Stimulated activated CD4-positive, alpha-beta T cell treated with anti-CD3 and anti-CD28 coated beads, TNF-alpha, amount 100 ng/mL, for 48 hours (primary cell): ENCODE measurements at regions not wholly inside any gene's neighbourhood (a gene's known extent, or its start where the extent isn't known, plus 50 kb on each side); places are given as distances from the start of the nearest gene placed in this dataset.

Source experiments
- DNase-seq, 3 donors: peaks; one replicate each; pipeline ENCODE4 v3.0.0-alpha.2; 2020; ENCODE audit warnings: low read depth in 3 of 3

DNA sequence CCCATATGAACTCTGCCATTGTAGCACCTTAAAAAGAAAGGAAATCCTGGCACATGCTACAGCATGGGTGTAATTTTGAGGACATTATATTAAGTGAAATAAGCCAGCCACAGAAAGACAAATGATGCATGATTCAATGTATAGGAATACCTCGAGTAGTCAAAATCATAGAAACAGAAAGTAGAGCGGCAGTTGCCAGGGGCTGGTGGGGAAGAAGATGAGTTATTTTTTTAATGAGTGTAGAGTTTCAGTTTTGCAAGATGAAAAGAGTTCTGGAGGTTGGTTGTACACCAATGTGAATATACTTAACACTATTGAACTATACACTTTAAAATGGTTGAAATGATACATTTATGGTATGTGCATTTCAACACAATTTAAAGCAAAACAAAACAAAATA lies 133.0 kb downstream of the ZDHHC21 start:
- DNase-seq: peak in 1 of 3 donors; percentile 8

DNA sequence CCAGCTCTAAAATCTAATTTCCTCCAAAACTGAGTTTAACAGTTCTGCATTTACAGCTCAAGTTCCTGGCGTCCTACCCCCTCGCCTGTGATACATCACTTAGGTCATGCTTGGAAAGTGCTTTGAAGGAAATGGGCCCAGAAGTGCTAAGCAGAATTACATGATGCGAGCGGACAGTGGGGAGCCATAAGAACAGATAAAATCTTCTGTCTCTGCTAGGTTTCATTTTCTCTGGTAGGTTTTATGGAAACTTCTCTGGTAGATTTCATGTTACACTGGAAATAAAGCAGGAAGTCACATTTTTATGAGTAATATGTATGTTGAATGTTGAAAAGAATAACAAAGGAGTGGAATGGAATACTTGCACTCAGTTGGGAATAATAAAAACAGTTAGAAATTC lies 138.3 kb downstream of the ZDHHC21 start:
- no peak for DNase-seq

DNA sequence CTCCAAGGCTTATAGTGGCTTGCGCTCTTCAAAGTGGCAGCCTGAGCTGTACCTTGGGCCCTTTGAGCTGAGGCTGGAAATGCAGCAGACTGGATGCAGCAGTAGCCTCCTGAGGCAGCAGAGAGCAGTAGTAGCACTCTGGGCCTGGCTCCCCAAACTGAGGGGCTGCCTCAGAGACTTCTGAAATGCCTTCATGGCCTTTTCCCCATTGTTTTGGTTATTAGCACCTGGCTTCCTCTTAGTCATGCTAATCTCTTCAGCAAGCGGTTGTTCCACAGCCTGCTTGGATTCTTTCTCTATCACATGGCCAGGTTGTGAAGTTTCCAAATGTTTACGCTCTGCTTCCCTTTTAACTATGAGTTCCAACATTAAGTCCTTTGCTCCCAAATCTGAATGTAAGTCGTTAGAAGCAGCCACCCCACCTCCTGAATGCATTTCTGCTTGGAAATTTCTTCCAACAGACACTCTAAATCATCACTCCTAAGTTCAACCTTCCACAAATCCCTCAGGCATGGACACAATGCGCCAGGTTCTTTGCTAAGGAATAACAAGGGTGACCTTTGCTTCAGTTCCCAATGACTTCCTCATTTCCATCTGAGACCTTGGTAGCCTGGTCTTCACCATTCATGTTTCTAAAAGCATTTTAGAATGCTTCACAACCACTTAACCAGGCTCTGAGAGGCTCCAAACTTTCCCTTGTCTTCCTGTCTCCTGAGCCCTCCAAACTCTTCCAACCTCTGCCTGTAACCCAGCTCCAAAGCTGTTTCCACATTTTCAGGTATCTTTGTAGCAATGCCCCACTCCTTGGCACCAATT lies 145.8 kb downstream of the ZDHHC21 start:
- no peak for DNase-seq

DNA sequence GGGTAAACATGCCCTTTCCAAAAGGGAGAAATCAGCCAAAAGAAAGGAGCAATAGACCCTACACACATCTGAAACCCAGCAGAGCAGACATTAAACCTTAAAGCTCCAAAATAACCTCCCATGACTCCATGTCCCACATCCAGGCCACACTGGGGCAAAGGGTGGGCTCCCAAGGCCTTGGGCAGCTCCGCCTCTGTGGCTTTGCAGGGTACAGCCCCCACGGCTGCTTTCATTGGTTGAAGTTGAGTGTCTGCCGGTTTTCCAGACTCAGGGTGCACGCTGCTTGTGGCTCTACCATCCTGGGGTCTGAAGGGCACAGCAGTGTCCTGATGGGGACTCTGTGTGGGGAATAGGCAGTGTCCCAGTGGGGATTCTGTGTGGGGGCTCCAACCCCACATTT lies 146.5 kb downstream of the ZDHHC21 start:
- no peak for DNase-seq

DNA sequence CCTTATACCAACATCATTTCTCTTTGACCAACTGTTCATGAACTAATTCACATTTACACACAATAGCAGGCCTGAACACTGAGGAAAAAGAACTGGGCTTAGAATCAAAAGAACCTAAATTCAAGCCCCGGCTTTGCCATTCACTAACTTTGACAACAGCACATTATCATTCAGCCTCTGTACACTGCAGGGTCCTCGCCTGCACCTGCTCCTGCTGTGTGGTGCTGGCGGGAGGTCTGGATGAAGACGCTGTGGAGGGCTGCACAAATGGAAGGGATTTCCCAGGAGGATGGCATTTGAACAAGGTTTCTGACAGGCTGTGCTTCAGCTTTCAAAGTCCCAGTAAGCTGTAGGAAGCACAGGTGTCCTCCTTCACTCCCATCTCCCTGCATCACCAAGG lies 151.2 kb downstream of the ZDHHC21 start:
- no peak for DNase-seq

DNA sequence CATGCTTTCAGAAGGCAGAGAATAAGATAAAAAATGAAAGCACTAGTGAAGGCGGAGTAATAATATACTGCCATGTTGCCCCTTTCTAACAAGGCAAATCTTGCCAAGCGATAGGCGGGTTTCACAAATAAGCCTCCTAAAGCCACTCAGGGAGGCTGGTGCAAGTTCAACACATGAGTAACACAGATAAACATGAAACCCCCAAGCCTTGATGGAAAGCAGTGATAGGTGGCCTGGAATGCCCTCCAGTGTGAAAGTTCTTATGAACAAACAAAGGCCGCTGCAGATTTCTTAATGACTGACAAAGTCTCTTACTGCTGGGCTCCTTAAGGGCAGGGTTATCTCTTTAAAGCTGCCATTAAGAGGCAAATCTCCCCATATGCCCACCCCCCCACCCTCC lies 154.7 kb downstream of the ZDHHC21 start:
- DNase-seq: no peak

DNA sequence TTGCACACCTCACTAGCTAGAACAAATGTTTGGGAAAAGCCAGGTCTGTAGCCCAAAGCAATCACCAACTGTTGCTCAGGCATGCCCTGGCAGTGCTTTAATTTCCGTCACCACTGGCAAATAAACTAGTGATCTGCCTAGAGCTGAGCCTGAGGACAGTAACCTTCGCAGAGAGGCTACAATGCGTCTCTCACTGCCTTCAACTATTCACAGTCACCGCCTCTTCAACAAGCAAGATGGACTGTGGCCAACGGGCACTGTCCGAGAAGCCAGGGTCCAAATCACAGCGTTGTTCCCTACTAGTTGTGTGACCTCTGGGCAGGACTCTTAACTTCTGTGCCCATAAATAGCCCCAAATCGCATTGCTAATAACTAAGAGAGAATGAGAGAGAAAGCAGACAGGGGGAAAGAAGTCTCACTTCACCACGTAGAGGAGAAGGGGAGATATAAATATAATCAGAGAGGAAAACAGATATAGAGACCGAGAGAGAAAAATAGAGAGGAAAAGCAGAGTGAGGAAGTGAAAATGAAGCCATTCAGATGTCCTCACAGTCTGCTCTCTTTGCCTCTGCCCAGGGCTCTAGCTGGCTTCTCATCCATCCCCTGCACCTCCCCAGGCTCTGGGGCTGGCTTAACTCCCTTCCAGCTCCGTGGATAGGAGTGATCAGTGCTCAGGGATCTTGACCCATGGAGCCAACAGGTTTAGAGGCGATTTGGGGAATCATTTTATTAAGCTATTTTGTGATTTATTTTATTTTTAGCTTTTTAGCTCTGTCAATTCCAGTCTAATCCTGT lies 157.9 kb downstream of the ZDHHC21 start:
- DNase-seq: no peak

DNA sequence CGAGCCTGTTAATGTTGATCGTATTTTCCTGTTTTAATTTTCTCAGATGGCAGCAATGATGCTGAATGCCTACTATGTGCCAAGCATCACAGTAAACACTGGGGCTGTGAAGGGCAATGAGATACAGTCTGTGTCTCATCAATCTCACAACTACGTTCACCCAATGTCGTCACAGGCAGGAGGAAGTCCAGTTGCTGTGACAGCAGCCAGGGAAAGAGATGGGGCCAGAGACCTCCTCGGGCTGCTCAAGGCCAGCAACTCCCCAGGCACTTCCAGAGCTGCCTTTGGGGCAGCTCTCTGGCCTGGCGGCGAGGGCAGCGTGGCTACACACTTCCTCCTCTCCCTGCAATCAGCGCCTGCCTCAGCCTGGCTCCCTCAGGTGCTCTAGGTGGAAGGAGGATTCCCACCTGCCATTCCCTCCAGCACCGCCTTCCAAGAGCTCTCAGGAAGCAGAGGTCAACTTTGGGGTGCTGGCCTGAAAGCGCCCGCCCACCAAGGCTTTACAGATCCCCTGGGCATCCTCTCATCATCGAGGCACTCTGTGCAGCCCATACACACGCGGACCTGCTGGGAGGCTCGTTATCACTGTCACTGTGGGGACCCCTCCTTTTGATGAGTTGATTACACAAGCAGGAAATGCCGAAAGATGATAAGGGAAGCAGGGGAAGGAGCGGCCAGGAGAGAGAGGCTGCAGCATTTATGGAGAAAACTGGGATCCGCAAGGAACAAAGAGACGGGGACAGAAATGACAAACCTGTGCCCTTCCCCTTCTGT lies 159.2 kb downstream of the ZDHHC21 start:
- no peak for DNase-seq

DNA sequence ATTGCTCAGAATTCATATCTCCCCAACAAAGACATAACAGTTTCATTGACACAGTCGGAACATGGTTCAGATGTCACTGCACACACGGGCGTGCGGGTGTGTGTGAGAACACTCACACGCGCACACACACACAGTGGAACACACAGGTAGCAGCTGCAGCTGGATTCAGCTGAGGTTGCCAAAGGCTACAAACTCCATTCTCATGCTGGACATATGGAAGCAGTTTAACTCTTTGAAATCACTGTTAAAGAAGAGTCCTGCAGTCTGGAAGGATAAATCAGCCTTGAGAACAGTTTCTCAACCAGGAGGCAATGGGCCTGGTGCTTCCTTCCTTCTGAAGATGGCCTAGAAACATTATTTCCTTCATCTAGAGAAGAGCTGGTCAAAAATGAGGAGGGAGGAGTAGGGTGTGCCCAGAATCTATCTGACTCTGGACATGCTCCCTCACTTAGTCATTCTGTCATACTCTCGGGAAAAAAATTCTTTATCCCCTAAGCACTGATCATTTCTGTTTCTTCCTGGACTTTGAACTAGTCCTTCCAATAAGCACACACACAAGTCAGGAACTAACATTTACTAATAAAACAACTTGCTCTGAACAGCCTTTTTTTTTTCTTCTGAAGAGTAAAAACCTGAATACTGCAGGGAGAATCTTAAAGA lies 160.6 kb downstream of the ZDHHC21 start:
- no peak for DNase-seq

DNA sequence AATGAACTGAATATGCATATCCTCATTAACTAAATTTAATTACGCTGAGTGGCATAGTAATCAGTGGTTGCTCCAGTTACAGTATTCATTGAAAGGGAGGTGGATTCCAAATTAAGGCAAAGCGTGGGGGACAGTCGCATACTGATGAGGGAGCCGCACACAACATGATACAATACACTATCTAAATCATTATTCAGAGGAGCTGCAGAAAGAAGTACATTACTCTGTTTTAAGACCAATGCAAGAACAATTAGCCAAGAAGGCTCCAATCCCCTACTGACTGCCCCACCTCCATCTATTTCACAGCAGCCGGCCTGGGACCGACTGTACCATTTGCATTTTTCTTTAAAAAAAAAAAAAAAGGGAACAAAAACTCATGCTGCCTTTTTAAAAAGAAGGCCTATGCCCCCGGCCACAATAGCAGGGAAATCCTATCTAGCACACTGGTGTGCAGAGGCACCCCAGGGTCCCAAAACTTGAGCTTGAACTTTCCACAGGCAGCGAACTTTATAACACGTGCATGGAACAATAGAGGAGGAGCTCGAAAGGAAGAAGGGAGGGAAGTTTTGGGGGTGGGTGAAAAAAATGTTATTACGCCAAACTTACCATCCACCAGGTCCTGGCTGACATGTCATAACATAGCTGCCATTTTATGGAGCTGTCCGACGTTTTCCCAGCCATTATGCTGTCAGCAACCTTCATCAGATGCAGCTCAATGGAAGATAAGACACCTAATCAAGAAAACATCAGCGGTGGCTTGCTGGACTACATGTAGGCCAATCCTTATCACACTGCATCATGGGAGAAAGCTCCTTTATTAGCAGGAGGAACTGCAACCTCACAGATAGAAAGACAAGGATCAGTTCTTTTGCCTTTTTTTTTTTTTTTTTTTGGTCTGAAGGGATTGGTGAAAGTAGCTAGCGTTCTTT lies 161.6 kb downstream of the ZDHHC21 start:
- no peak for DNase-seq

DNA sequence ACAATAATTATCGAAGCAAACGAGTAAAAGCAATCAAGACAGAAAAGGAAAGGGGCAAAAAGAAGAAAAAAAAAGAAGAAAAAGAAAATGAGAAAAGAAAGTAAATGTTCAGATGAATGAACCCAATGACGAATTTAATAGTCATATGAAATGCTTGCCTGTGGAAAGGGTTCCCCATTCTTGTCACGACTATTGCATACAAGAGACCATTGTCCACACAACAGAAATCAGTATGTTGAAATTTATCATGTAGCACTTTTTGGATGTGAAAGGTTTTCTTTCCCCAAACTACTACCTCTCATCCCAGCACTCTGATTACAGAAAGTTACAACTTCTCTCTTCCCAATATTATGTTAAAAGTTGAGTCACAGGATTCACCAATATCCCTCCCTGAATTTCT lies 162.4 kb downstream of the ZDHHC21 start:
- no peak for DNase-seq

DNA sequence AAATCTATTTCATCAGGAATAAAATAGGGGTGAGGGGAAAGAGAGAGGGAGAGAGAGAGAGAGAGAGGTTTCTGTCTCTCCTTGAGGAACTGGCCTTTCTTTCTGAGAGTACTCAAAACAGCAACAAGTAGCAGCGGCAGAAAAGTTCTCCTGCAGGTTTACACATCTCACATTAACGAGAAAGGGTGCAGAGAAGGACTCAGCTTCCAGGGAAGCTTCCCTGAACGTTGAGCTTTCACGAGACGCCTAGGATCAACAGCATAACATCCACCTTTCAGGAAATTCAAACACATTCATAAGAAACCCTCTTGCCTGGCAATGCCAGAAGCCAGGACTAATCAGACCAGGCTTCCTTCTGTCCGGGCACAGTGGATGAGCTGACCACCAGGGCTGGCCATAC lies 162.9 kb downstream of the ZDHHC21 start:
- DNase-seq: no peak

DNA sequence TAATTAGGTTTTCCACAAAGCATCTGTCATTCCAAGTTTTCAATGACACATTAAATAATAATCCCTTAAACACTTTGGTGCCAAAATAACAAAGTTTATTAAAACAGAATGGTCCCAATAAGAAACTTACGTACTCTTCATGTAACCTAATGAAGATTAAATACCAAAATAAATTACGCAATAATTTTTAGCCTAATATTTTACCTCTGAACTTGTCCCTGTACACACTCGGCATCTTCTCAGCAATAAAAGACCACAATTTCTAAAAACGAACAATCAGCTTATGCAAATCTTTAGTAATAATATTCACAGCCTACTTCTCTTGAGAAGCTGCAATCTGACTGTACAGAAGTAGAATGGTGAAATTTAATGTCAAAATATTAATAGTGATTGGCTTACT lies 163.6 kb downstream of the ZDHHC21 start:
- DNase-seq: no peak

DNA sequence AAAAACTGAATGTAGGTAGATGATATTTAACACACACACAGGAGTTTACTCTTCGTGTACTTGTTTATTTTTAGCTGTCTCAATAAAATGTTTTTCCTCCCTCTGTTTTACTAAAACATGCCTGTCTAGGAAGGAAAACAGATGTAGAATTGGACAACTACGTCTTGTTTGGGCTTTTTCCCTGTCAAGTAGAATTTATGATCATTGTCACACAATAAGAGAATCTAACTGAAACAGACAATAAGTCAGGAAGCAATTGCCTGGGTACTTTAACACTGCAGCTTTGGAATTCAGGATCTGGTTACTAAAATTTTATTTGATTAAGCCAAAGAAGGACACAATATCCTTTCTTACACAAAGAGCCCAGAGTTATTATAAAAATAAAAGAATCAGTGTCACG lies 164.2 kb downstream of the ZDHHC21 start:
- DNase-seq: no peak

DNA sequence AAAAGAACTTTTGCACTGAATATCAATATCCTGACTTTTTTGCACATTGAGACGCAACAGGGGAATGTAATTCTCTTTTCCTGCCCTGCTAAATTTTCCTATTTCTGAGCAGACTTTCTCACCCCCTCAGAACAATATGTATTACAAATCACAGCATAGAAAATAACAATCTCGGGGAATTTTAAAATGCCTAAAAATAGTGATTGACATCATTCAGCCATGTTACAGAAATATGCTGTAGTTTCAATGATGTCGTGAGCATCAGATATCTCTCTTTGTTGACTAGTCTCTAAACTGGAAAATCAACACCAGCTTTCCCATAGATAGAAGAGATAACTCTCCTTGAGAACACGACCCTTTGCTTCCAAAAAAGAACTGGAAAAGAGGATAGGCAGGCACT lies 166.7 kb downstream of the ZDHHC21 start:
- DNase-seq: no peak

DNA sequence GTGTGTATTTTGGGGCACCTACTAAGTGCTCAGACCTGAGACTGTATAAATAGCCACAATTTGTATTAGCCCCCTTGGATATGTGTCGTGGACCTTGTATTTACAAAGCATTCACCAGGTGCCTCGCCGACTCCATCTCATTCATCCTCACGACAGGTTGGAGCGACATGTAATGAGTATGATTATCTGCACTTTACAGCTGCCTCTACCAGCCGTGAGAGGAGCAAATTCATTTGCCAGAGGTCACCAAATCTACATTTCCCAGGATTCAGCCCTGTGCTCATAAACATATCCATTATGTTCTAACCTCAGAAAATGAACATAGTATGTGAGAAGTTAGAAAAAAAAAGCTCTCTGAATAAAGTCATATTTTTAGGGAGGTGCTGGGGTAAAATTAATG lies 167.4 kb downstream of the ZDHHC21 start:
- DNase-seq: no peak

DNA sequence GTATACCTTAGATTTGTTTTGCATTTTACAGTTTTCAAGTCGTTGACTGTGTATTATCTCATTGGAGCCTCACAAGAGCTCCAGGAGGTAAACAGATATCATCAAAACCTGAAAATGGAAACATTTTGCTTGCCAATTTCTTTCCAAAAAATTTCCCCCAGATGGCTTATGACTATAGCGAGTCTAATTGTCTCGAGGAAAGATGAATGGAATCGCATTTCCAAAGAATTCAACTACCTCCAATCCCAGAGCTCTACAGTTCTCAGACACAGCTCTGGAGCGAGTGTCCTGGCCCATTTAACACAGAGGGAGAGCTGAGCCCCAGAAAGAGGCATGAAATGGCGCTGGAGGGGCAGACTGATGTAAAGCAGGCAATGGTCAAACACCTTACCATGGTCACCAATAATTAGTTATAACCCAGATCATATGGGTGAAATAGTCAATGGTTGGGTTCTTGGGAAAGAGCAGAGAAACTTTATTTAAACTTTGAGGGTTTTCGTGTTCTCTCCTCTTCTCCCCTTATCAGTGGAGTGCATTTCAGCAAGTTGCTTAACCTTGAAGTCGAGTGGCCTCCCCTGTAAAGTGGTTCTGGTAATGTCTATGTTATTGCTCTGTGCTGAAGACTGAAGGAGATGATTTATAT lies 168.2 kb downstream of the ZDHHC21 start:
- DNase-seq: no peak

DNA sequence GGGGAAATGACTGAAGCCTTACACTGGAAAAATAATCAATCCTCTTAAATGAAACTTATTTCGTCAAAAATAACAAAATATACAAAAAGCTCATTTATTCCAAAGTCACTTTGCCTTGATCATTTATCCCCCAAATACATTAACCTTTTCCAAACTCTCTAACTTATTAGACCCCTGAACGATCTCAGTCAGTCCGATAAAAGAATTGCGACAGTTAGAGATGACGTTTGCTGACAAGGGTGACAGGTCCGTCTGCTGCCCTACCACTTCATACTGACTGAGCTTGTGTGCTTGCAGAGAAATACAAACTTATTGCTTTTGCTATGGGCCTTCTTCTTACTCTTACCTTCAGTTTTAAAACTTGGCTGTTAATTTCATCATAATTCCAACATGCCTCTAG lies 169.7 kb downstream of the ZDHHC21 start:
- DNase-seq: no peak

DNA sequence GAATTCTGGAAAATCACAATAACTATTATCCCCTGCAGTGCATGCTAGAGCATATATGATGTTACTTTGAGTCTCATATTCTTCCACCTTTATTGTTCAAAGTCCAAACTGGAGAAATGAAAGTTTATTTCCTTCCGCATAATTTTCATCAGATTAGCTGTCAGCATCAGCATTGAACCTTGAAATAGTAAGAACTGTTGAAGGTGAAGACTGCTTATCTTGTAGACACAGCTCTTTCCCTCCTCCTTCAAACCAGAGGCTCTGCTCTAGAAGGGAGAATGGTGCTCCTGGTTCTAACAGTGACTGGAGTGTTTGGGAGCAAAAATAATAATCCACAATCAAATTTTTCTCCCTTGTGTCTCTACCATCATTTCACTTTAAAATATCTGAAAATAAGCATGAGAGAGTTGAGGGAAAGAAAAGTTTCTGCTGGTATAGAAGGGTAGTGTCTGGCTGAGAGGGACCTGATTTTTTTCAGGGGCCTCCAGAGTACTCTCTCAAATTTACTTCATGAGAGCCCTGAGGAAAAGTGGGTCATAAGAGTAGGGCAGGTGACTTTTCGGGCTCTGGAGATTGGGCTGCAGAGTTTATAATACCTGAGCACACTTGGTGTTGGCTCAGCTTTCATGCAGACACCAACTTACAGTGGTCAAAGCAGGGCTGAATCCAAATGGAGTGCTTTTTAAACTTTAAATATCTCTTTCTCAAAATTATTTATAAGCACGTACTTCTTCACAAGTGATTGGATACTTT lies 170.4 kb downstream of the ZDHHC21 start:
- DNase-seq: no peak

DNA sequence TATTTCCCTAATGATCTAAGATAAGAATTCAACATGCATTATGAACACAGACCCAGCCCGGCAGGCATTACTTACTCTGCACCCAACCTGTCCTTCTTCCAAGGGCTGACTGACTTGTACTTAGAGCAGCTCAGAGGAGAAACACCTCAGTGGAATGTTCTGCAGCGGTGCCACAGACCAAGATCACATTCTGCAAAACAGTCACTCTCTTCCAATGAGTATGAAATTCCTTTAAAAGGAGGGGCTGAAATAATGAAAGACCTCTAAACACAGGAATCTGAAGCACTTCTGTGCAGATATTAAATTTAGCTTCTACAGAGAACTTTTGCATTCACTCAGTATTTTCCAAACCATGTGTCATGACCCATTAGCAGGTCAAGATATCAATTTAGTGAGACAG lies 172.9 kb downstream of the ZDHHC21 start:
- no peak for DNase-seq
